Neural cell (in vitro differentiated cells): ENCODE measurements at regions not wholly inside any gene's neighbourhood (a gene's known extent, or its start where the extent isn't known, plus 50 kb on each side); places are given as distances from the start of the nearest gene placed in this dataset.

Experiments used
- H2AFZ ChIP-seq: fragments of 200-600, 300-800 bp; sonication (generic), shearing (Covaris generic); 2 replicates; pipeline ENCODE4 v1.6.0; 2014; ENCODE audit warnings: low read depth, mild to moderate bottlenecking, antibody characterized with exemption, low read length, moderate library complexity
- H3F3A ChIP-seq: fragments of 200-600 bp; shearing (Covaris generic); 2 replicates; pipeline ENCODE4 v1.6.1; 2016; ENCODE audit warnings: mild to moderate bottlenecking, moderate library complexity, mixed read lengths, antibody characterized with exemption, low read length; ENCODE audit not compliant: insufficient read depth, poor library complexity, severe bottlenecking
- H3K27ac ChIP-seq: fragments of 200-600, 300-800 bp; sonication (generic), shearing (Covaris generic); 2 replicates; pipeline ENCODE4 v1.5.1; 2014; ENCODE audit warnings: mild to moderate bottlenecking, low read length, moderate library complexity
- H3K27me3 ChIP-seq: fragments of 300-800, 200-600 bp; sonication (generic), shearing (Covaris generic); 2 replicates; pipeline ENCODE4 v1.6.0; 2014; ENCODE audit warnings: mild to moderate bottlenecking, low read depth, low read length, moderate library complexity; ENCODE audit not compliant: insufficient read depth
- H3K36me3 ChIP-seq: fragments of 300-800, 200-600 bp; sonication (generic), shearing (Covaris generic); 2 replicates; pipeline ENCODE4 v1.5.1; 2014; ENCODE audit warnings: mild to moderate bottlenecking, antibody characterized with exemption, low read length, moderate library complexity; ENCODE audit not compliant: insufficient read depth
- H3K4me2 ChIP-seq: fragments of 300-800, 200-600 bp; sonication (generic), shearing (Covaris generic); 2 replicates; pipeline ENCODE4 v1.6.0; 2014; ENCODE audit warnings: mild to moderate bottlenecking, low read length
- H3K4me3 ChIP-seq: fragments of 300-800, 200-600 bp; sonication (generic), shearing (Covaris generic); 2 replicates; pipeline ENCODE4 v1.5.1; 2014; ENCODE audit warnings: mild to moderate bottlenecking, low read length, moderate library complexity
- H3K79me2 ChIP-seq: fragments of 200-600 bp; shearing (Covaris generic); replicated peaks from 2 replicates; pipeline ENCODE4 v1.6.0; 2014; ENCODE audit warnings: mild to moderate bottlenecking, low read length, moderate library complexity; ENCODE audit not compliant: insufficient read depth
- H3K9ac ChIP-seq: fragments of 300-800, 200-600 bp; sonication (generic), shearing (Covaris generic); 2 replicates; pipeline ENCODE4 v1.6.1; 2016; ENCODE audit warnings: mild to moderate bottlenecking, low read length, mixed read lengths
- H3K9me2 ChIP-seq: fragments of 200-600 bp; shearing (Covaris generic); 2 replicates; pipeline ENCODE4 v1.6.1; 2016; ENCODE audit warnings: mild to moderate bottlenecking, low read length, mixed read lengths; ENCODE audit not compliant: insufficient read depth
- H3K9me3 ChIP-seq: fragments of 200-600, 300-800 bp; sonication (generic), shearing (Covaris generic); 2 replicates; pipeline ENCODE4 v1.6.1; 2016; ENCODE audit warnings: mild to moderate bottlenecking, mixed run types, low read length, moderate library complexity, mixed read lengths
- H4K20me1 ChIP-seq: fragments of 200-600 bp; shearing (Covaris generic); 2 replicates; pipeline ENCODE4 v1.6.1; 2016; ENCODE audit warnings: mild to moderate bottlenecking, mixed run types; ENCODE audit not compliant: insufficient read depth
- CTCF ChIP-seq: fragments of 450-650 bp; IDR thresholded peaks from 2 replicates; pipeline ENCODE4 v1.5.1; 2014; ENCODE audit warnings: antibody characterized with exemption, mild to moderate bottlenecking, moderate library complexity; ENCODE audit not compliant: poor library complexity, severe bottlenecking
- EP300 ChIP-seq: fragments of 450-650 bp; conservative IDR thresholded peaks from 2 replicates; pipeline ENCODE4 v1.6.1; 2014; ENCODE audit warnings: antibody characterized with exemption, mild to moderate bottlenecking, moderate library complexity; ENCODE audit not compliant: poor library complexity, severe bottlenecking
- EZH2 ChIP-seq: fragments of 200-600, 300-800 bp; shearing (Covaris generic), sonication (generic); IDR thresholded peaks from 2 replicates; pipeline ENCODE4 v1.6.1; 2014; ENCODE audit warnings: antibody characterized with exemption, low read length, borderline replicate concordance, mild to moderate bottlenecking; ENCODE audit not compliant: insufficient read depth, poor library complexity, severe bottlenecking
- MXI1 ChIP-seq: fragments of 450-650 bp; conservative IDR thresholded peaks from 2 replicates; pipeline ENCODE4 v1.6.1; 2014; ENCODE audit warnings: antibody characterized with exemption, mild to moderate bottlenecking; ENCODE audit not compliant: poor library complexity, severe bottlenecking
- POLR2AphosphoS5 ChIP-seq: IDR thresholded peaks from 2 replicates; pipeline ENCODE4 v1.6.1; 2012
- RAD21 ChIP-seq: fragments of 450-650 bp; conservative IDR thresholded peaks from 2 replicates; pipeline ENCODE4 v1.6.1; 2014; ENCODE audit warnings: antibody characterized with exemption, mild to moderate bottlenecking, moderate library complexity
- SMC3 ChIP-seq: fragments of 450-650 bp; conservative IDR thresholded peaks from 2 replicates; pipeline ENCODE4 v1.6.1; 2014; ENCODE audit warnings: antibody characterized with exemption, mild to moderate bottlenecking, moderate library complexity; ENCODE audit not compliant: poor library complexity
- TAF1 ChIP-seq: IDR thresholded peaks from 2 replicates; pipeline ENCODE4 v1.6.1; 2012; ENCODE audit warnings: low read depth
- TF ChIP-seq, protein P1 (sequence below): IDR thresholded peaks from 2 replicates; pipeline ENCODE4 v1.6.1; 2012; ENCODE audit warnings: borderline replicate concordance

DNA sequence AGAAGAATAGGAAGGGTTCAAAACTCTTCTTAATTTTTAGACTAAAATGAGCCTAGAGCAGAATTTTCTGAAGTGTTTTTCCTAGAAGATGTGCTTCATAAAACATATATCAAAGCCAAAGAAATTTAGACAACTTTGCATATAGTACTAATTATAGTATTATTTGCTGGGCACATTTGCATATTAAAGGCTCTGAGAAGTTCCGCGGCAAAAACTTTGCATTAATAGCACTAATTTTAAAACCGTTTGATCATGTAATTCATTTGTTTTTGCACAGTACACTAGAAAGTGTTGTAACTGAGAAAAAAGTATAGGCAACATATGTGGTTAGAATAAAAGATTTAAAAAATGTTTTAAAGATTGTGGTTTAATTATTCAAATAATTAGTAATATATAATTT is 412.0 kb upstream of the NR2F2 start:
- Histone ChIP-seq H3K9me3 (no peaks in the 10 kb centered on the region), H3F3A (no peaks in the 10 kb centered on the region), H2AFZ (no peak overlapping the region), H3K27ac (no peak overlapping the region), H4K20me1 (no peaks in the 10 kb centered on the region), H3K27me3 (no peaks in the 10 kb centered on the region), H3K36me3 (no peaks in the 10 kb centered on the region), H3K9ac (no peak overlapping the region), H3K4me2 (no peak overlapping the region), H3K9me2 (no peaks in the 10 kb centered on the region), H3K79me2 (no peaks in the 10 kb centered on the region), H3K4me3 (no peak overlapping the region)
- TF ChIP-seq EZH2 = no peak
- TF ChIP-seq SMC3 = no peak
- TF ChIP-seq CTCF = no peak
- no peak for TF ChIP-seq RAD21

DNA sequence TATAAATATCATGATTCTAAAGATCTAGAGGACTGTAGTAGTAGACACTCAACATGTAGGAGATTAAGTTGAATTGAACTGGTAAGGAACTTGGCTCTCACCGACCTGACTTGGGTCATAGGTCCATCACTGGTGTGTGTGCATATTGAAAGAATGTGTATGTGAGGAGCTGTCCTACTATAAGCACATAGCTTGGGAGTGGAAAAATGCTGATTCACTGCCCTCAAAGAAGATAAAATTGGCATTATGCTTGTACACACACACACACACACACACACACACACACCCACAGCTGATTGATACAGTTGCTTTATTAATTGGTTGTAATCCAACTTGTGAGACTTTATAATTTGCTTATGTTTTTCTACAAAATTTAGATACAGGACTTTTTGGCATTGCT is 411.0 kb upstream of the NR2F2 start:
- Histone ChIP-seq H3K9me3 (no peaks in the 10 kb centered on the region), H3K27ac (no peak overlapping the region), H3K9ac (no peak overlapping the region), H3K36me3 (no peaks in the 10 kb centered on the region), H3K9me2 (no peaks in the 10 kb centered on the region), H3F3A (no peaks in the 10 kb centered on the region), H4K20me1 (no peaks in the 10 kb centered on the region), H3K27me3 (no peaks in the 10 kb centered on the region), H2AFZ (no peak overlapping the region), H3K4me3 (no peak overlapping the region), H3K4me2 (no peak overlapping the region), H3K79me2 (no peaks in the 10 kb centered on the region)
- TF ChIP-seq EP300 = no peak
- no peak for TF ChIP-seq RAD21
- no peak for TF ChIP-seq MXI1
- TF ChIP-seq TAF1 = no peak
- no peak for TF ChIP-seq CTCF
- TF ChIP-seq EZH2 = no peak
- TF ChIP-seq, protein P1, sequence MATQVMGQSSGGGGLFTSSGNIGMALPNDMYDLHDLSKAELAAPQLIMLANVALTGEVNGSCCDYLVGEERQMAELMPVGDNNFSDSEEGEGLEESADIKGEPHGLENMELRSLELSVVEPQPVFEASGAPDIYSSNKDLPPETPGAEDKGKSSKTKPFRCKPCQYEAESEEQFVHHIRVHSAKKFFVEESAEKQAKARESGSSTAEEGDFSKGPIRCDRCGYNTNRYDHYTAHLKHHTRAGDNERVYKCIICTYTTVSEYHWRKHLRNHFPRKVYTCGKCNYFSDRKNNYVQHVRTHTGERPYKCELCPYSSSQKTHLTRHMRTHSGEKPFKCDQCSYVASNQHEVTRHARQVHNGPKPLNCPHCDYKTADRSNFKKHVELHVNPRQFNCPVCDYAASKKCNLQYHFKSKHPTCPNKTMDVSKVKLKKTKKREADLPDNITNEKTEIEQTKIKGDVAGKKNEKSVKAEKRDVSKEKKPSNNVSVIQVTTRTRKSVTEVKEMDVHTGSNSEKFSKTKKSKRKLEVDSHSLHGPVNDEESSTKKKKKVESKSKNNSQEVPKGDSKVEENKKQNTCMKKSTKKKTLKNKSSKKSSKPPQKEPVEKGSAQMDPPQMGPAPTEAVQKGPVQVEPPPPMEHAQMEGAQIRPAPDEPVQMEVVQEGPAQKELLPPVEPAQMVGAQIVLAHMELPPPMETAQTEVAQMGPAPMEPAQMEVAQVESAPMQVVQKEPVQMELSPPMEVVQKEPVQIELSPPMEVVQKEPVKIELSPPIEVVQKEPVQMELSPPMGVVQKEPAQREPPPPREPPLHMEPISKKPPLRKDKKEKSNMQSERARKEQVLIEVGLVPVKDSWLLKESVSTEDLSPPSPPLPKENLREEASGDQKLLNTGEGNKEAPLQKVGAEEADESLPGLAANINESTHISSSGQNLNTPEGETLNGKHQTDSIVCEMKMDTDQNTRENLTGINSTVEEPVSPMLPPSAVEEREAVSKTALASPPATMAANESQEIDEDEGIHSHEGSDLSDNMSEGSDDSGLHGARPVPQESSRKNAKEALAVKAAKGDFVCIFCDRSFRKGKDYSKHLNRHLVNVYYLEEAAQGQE = no peak
- TF ChIP-seq POLR2AphosphoS5 = no peak
- no peak for TF ChIP-seq SMC3
